ENCODE measurements at regions not wholly inside any gene's neighbourhood (a gene's known extent, or its start where the extent isn't known, plus 50 kb on each side); places are given as distances from the start of the nearest gene placed in this dataset.

GRCh38 chr12:105733579-105733978, 403.1 kb downstream of the C12orf75 start:
- no TSS peak for BruUV-seq (replicated peaks)
- no peak for DNase-seq (ENCODE audit: unreplicated experiment)
- CTCF ChIA-PET: interaction anchor here (1.0 kb wide), 1 partner anchor 35 kb away, joined by 3 read pairs; no protein-coding TSS in a partner anchor
- Mint-ChIP-seq H3K9me3 (ENCODE audit: unreplicated experiment) (peaks cover 7% of the 10 kb centered on the region), H3K27ac (ENCODE audit: low read depth, unreplicated experiment) (no peak overlapping the region), H3K4me3 (ENCODE audit: unreplicated experiment) (no peak overlapping the region), H3K4me1 (ENCODE audit: insufficient read depth, unreplicated experiment) (no peaks in the 10 kb centered on the region), H3K36me3 (ENCODE audit: insufficient read depth, unreplicated experiment) (peaks cover 4% of the 10 kb centered on the region), H3K27me3 (ENCODE audit: insufficient read depth, unreplicated experiment) (no peaks in the 10 kb centered on the region)
- POLR2A ChIA-PET: no interaction called here
- intact Hi-C loops (cut with micrococcal nuclease): no loop called here
- TF ChIP-seq CTCF (IDR thresholded peaks at IDR 0.05; ENCODE audit: unreplicated experiment): no peak

DNA sequence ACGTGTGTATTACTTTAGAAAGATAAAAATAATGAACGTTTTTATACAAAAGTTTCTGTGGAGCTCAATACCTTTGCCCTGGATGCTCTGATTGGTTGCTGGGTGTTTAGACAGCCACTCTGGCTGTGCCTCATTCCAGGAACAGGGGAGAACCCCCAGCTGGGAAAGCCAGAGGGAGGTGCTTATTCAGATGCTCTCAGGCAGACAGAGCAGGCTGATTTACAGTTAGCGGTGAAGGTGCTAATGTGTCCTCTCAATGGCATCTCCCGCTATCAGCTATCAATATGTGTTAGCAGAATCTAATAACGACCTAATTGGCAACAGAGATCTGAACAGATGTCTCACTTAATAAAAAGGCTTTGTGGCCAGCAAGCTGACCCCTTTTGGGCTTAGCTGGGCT, 402.3 kb downstream of the NUAK1 start:
- TF ChIP-seq CTCF (IDR thresholded peaks at IDR 0.05; ENCODE audit: unreplicated experiment): no peak

DNA sequence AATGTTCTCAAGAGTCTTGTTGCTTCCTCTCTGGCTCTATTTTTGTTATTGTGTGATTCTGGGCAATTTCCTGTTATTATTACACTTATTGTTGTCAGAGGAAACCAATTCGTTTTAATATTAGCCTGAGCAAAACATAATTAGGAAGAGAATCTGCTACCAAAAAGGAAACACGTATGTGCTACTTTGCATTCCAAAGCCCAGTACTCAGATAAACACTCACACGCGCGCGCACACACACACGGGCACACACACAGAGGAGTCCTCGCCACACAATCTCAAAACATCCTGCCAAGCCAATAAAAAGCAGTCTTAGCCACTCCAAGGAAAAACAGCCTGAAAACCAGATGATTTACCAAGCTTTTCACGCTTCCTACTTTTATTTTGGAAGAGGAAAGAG, 400.7 kb downstream of the NUAK1 start:
- no peaks in the 10 kb centered on the region for H3K9me3 Mint-ChIP-seq (ENCODE audit: unreplicated experiment)
- H3K27ac Mint-ChIP-seq (ENCODE audit: low read depth, unreplicated experiment): no peak overlapping the region
- intact Hi-C loops (cut with micrococcal nuclease): no loop called here
- no peaks in the 10 kb centered on the region for H3K27me3 Mint-ChIP-seq (ENCODE audit: insufficient read depth, unreplicated experiment)
- H3K4me1 Mint-ChIP-seq (ENCODE audit: insufficient read depth, unreplicated experiment): peaks cover 8% of the 10 kb centered on the region
- no peaks in the 10 kb centered on the region for H3K36me3 Mint-ChIP-seq (ENCODE audit: insufficient read depth, unreplicated experiment)
- no peak for DNase-seq (ENCODE audit: unreplicated experiment)
- no peak overlapping the region for H3K4me3 Mint-ChIP-seq (ENCODE audit: unreplicated experiment)
- POLR2A ChIA-PET: no interaction called here
- no peak for TF ChIP-seq CTCF (IDR thresholded peaks at IDR 0.05; ENCODE audit: unreplicated experiment)
- BruUV-seq (replicated peaks): no TSS peak
- CTCF ChIA-PET: no interaction called here

More for the DNA sequence above, 402.3 kb downstream of the NUAK1 start:
- BruUV-seq (replicated peaks): no TSS peak
- intact Hi-C loops (cut with micrococcal nuclease): no loop called here
- H3K4me1 Mint-ChIP-seq (ENCODE audit: insufficient read depth, unreplicated experiment): peaks cover 1% of the 10 kb centered on the region
- CTCF ChIA-PET: interaction anchor here (0.9 to 1.5 kb wide), 2 partner anchors 10 to 469 kb away, joined by 3 to 6 read pairs; no protein-coding TSS in a partner anchor
- POLR2A ChIA-PET: no interaction called here
- no peaks in the 10 kb centered on the region for H3K27me3 Mint-ChIP-seq (ENCODE audit: insufficient read depth, unreplicated experiment)
- no peak overlapping the region for H3K27ac Mint-ChIP-seq (ENCODE audit: low read depth, unreplicated experiment)
- no peaks in the 10 kb centered on the region for H3K9me3 Mint-ChIP-seq (ENCODE audit: unreplicated experiment)
- DNase-seq (ENCODE audit: unreplicated experiment): no peak
- no peaks in the 10 kb centered on the region for H3K36me3 Mint-ChIP-seq (ENCODE audit: insufficient read depth, unreplicated experiment)
- no peak overlapping the region for H3K4me3 Mint-ChIP-seq (ENCODE audit: unreplicated experiment)

- POLR2A ChIA-PET: no interaction called here
- H3K9me3 Mint-ChIP-seq (ENCODE audit: unreplicated experiment): no peaks in the 10 kb centered on the region
- no peaks in the 10 kb centered on the region for H3K27me3 Mint-ChIP-seq (ENCODE audit: insufficient read depth, unreplicated experiment)
- CTCF ChIA-PET: interaction anchor here (0.6 to 1.0 kb wide), 5 partner anchors 12 to 1202 kb away, joined by 3 to 4 read pairs (median 4); no protein-coding TSS in a partner anchor
- intact Hi-C loops (cut with micrococcal nuclease): no loop called here
- no peak for DNase-seq (ENCODE audit: unreplicated experiment)
- H3K4me1 Mint-ChIP-seq (ENCODE audit: insufficient read depth, unreplicated experiment): peaks cover 8% of the 10 kb centered on the region
- no peak for TF ChIP-seq CTCF (IDR thresholded peaks at IDR 0.05; ENCODE audit: unreplicated experiment)
- BruUV-seq (replicated peaks): no TSS peak
- no peak overlapping the region for H3K27ac Mint-ChIP-seq (ENCODE audit: low read depth, unreplicated experiment)
- H3K36me3 Mint-ChIP-seq (ENCODE audit: insufficient read depth, unreplicated experiment): no peaks in the 10 kb centered on the region
- H3K4me3 Mint-ChIP-seq (ENCODE audit: unreplicated experiment): no peak overlapping the region
Observed at GRCh38 chr12:105740369-105740768, 398.4 kb downstream of the NUAK1 start.

All from MCF 10A (cell line).